HG02840 (cell line): ENCODE measurements at regions not wholly inside any gene's neighbourhood (a gene's known extent, or its start where the extent isn't known, plus 50 kb on each side); places are given as distances from the start of the nearest gene placed in this dataset.
"Not testable (repeated sequence)": the region's sequence is repeated elsewhere in the genome, so short reads cannot be mapped to it uniquely, and the experiment has no call there.

Experiments used
- ATAC-seq: cut with Tn5 transposase; IDR thresholded peaks from one replicate; pipeline ENCODE4 v1.9.1; 2021; ENCODE audit warnings: mild to moderate bottlenecking, moderate library complexity, moderate number of reproducible peaks; ENCODE audit not compliant: unreplicated experiment, low FRiP score

- ATAC-seq = no peak
These were observed 1113.0 kb downstream of the CBLN2 start for GRCh38 chr18:71431171-71431570.

GRCh38 chr18:71426441-71426840 lies 1117.7 kb downstream of the CBLN2 start:
- ATAC-seq = no peak

GRCh38 chr18:71405169-71405809 lies 1116.4 kb downstream of the SOCS6 start:
- ATAC-seq = no peak

- no peak for ATAC-seq
These were observed 1114.7 kb downstream of the SOCS6 start for GRCh38 chr18:71403501-71403900.

- ATAC-seq = no peak
These were observed 1109.7 kb downstream of the SOCS6 start for GRCh38 chr18:71398531-71398930.

GRCh38 chr18:71388148-71388547 lies 1099.3 kb downstream of the SOCS6 start:
- ATAC-seq = no peak

- no peak for ATAC-seq
These were observed 1085.6 kb downstream of the SOCS6 start for GRCh38 chr18:71374294-71375000.

GRCh38 chr18:71371951-71372605 lies 1083.2 kb downstream of the SOCS6 start:
- no peak for ATAC-seq

GRCh38 chr18:71370671-71371445 lies 1082.0 kb downstream of the SOCS6 start:
- ATAC-seq = no peak

- no peak for ATAC-seq
These were observed 1081.2 kb downstream of the SOCS6 start for GRCh38 chr18:71370095-71370494.

GRCh38 chr18:71362140-71362539 lies 1073.3 kb downstream of the SOCS6 start:
- no peak for ATAC-seq

GRCh38 chr18:71355599-71355998 lies 1066.8 kb downstream of the SOCS6 start:
- ATAC-seq = not testable (repeated sequence)

GRCh38 chr18:71352618-71353017 lies 1063.8 kb downstream of the SOCS6 start:
- ATAC-seq = no peak

GRCh38 chr18:71336576-71337210 lies 1047.8 kb downstream of the SOCS6 start:
- no peak for ATAC-seq

- ATAC-seq = no peak
These were observed 1040.7 kb downstream of the SOCS6 start for GRCh38 chr18:71329563-71329962.

GRCh38 chr18:71329114-71329513 lies 1040.3 kb downstream of the SOCS6 start:
- no peak for ATAC-seq

GRCh38 chr18:71327850-71328249 lies 1039.0 kb downstream of the SOCS6 start:
- no peak for ATAC-seq

- no peak for ATAC-seq
These were observed 1038.6 kb downstream of the SOCS6 start for GRCh38 chr18:71327441-71327840.

GRCh38 chr18:71326826-71327225 lies 1038.0 kb downstream of the SOCS6 start:
- no peak for ATAC-seq

GRCh38 chr18:71324356-71324755 lies 1035.5 kb downstream of the SOCS6 start:
- no peak for ATAC-seq
